Smooth muscle cell (in vitro differentiated cells): ENCODE measurements at regions not wholly inside any gene's neighbourhood (a gene's known extent, or its start where the extent isn't known, plus 50 kb on each side); places are given as distances from the start of the nearest gene placed in this dataset.

Experiments
- DNase-seq: peaks from one replicate; lab custom pipeline; 2025; ENCODE audit not compliant: unreplicated experiment; lab: John Stamatoyannopoulos, UW
- H2AFZ ChIP-seq: fragments of 200-600 bp; sonication (generic); 2 replicates; pipeline ENCODE4 v1.6.0; 2016; ENCODE audit warnings: antibody characterized with exemption, low read depth, mild to moderate bottlenecking
- H3F3A ChIP-seq: fragments of 200-600 bp; sonication (generic); 2 replicates; pipeline ENCODE4 v1.6.0; 2017; ENCODE audit warnings: antibody characterized with exemption, low read depth
- H3K27ac ChIP-seq: fragments of 200-600 bp; sonication (generic); 2 replicates; pipeline ENCODE4 v1.5.1; 2016; ENCODE audit warnings: low read depth, mild to moderate bottlenecking
- H3K27me3 ChIP-seq: fragments of 200-600 bp; sonication (generic); 2 replicates; pipeline ENCODE4 v1.6.1; 2016; ENCODE audit warnings: low read depth, mild to moderate bottlenecking
- H3K36me3 ChIP-seq: fragments of 200-600 bp; sonication (generic); 2 replicates; pipeline ENCODE4 v1.5.1; 2016; ENCODE audit warnings: low read depth
- H3K4me1 ChIP-seq: fragments of 200-600 bp; sonication (generic); 2 replicates; pipeline ENCODE4 v1.5.1; 2016; ENCODE audit warnings: low read depth
- H3K4me2 ChIP-seq: fragments of 200-600 bp; sonication (generic); 2 replicates; pipeline ENCODE4 v1.6.0; 2016; ENCODE audit warnings: mild to moderate bottlenecking
- H3K4me3 ChIP-seq: fragments of 200-600 bp; sonication (generic); 2 replicates; pipeline ENCODE4 v1.5.1; 2016; ENCODE audit warnings: mild to moderate bottlenecking
- H3K79me2 ChIP-seq: fragments of 200-600 bp; sonication (generic); 2 replicates; pipeline ENCODE4 v1.6.0; 2016; ENCODE audit warnings: low read depth, mild to moderate bottlenecking
- H3K9ac ChIP-seq: fragments of 200-600 bp; sonication (generic); 2 replicates; pipeline ENCODE4 v1.6.0; 2016; ENCODE audit warnings: low read depth
- H3K9me3 ChIP-seq: fragments of 200-600 bp; sonication (generic); replicated peaks from 2 replicates; pipeline ENCODE4 v1.5.1; 2016; ENCODE audit warnings: low read depth
- H4K20me1 ChIP-seq: fragments of 200-600 bp; sonication (generic); 2 replicates; pipeline ENCODE4 v1.6.0; 2016; ENCODE audit warnings: low read depth
- CTCF ChIP-seq: fragments of 200-600 bp; sonication (generic); IDR thresholded peaks from 2 replicates; pipeline ENCODE4 v1.5.1; 2017; ENCODE audit warnings: borderline replicate concordance, mild to moderate bottlenecking, antibody characterized with exemption; ENCODE audit not compliant: insufficient read depth, poor library complexity, severe bottlenecking
- WGBS: methylation state at CpG from one replicate; pipeline ENCODE4 v1.1.7; 2016; ENCODE audit warnings: low lambda C conversion rate; 5-methylcytosine and 5-hydroxymethylcytosine counted together

- Histone ChIP-seq H3K27ac (no peak overlapping the region), H3K4me3 (no peak overlapping the region), H3K79me2 (no peaks in the 10 kb centered on the region), H3K9ac (no peak overlapping the region), H3K36me3 (no peaks in the 10 kb centered on the region), H3K4me1 (no peaks in the 10 kb centered on the region), H3K9me3 (no peaks in the 10 kb centered on the region), H3K27me3 (no peaks in the 10 kb centered on the region), H3F3A (no peaks in the 10 kb centered on the region), H3K4me2 (no peak overlapping the region), H4K20me1 (no peaks in the 10 kb centered on the region), H2AFZ (no peak overlapping the region)
- no peak for DNase-seq
- WGBS, result 89% methylated on average over 7 of the region's 7 CpGs
- no peak for TF ChIP-seq CTCF
Observed at GRCh38 chr9:88302579-88303324, 85.5 kb upstream of the SPIN1 start.

GRCh38 chr9:88300556-88300955 is 87.7 kb upstream of the SPIN1 start:
- H3K79me2 ChIP-seq, result no peaks in the 10 kb centered on the region
- H3F3A ChIP-seq, result no peaks in the 10 kb centered on the region
- no peak overlapping the region for H3K4me2 ChIP-seq
- no peak for DNase-seq
- H3K4me3 ChIP-seq, result no peak overlapping the region
- no peaks in the 10 kb centered on the region for H3K27me3 ChIP-seq
- H3K9me3 ChIP-seq, result no peaks in the 10 kb centered on the region
- H4K20me1 ChIP-seq, result no peaks in the 10 kb centered on the region
- no peak overlapping the region for H3K9ac ChIP-seq
- H3K4me1 ChIP-seq, result no peaks in the 10 kb centered on the region
- 90% methylated on average over 8 of the region's 8 CpGs for WGBS
- no peak for TF ChIP-seq CTCF
- no peak overlapping the region for H2AFZ ChIP-seq
- no peak overlapping the region for H3K27ac ChIP-seq
- no peaks in the 10 kb centered on the region for H3K36me3 ChIP-seq

- Histone ChIP-seq H2AFZ (no peak overlapping the region), H3K27ac (no peak overlapping the region), H3K4me2 (no peak overlapping the region), H3F3A (no peaks in the 10 kb centered on the region), H3K27me3 (no peaks in the 10 kb centered on the region), H3K4me1 (no peaks in the 10 kb centered on the region), H3K9me3 (no peaks in the 10 kb centered on the region), H4K20me1 (no peaks in the 10 kb centered on the region), H3K9ac (no peak overlapping the region), H3K36me3 (no peaks in the 10 kb centered on the region), H3K79me2 (no peaks in the 10 kb centered on the region), H3K4me3 (no peak overlapping the region)
- 79% methylated on average over 5 of the region's 5 CpGs for WGBS
- no peak for DNase-seq
- no peak for TF ChIP-seq CTCF
Observed at GRCh38 chr9:88291856-88292255, 96.4 kb upstream of the SPIN1 start.

- Histone ChIP-seq H3K36me3 (no peaks in the 10 kb centered on the region), H3K27ac (no peak overlapping the region), H2AFZ (no peak overlapping the region), H3K9me3 (no peaks in the 10 kb centered on the region), H3K4me3 (no peak overlapping the region), H3K4me2 (no peak overlapping the region), H4K20me1 (no peaks in the 10 kb centered on the region), H3K9ac (no peak overlapping the region), H3K27me3 (no peaks in the 10 kb centered on the region), H3K4me1 (no peaks in the 10 kb centered on the region), H3F3A (no peaks in the 10 kb centered on the region), H3K79me2 (no peaks in the 10 kb centered on the region)
- no peak for TF ChIP-seq CTCF
- DNase-seq, result no peak
- WGBS, result 89% methylated on average over 7 of the region's 7 CpGs
Observed at GRCh38 chr9:88291056-88291455, 97.2 kb upstream of the SPIN1 start.
